Prostate gland (tissue), 2 donors: ENCODE measurements at regions not wholly inside any gene's neighbourhood (a gene's known extent, or its start where the extent isn't known, plus 50 kb on each side); places are given as distances from the start of the nearest gene placed in this dataset.

Source experiments
- DNase-seq: peaks from one replicate; pipeline ENCODE4 v3.0.0-alpha.2; 2019; ENCODE audit warnings: low spot score
- H3K27ac ChIP-seq, 2 donors: fragments of 200-600 bp; sonication (generic); 2 replicates each; pipeline ENCODE4 v1.5.1; 2017 to 2019
- H3K27me3 ChIP-seq: fragments of 200-600 bp; sonication (generic); replicated peaks from 2 replicates; pipeline ENCODE4 v1.5.1; 2019; ENCODE audit not compliant: insufficient read depth
- H3K36me3 ChIP-seq, 2 donors: fragments of 200-600 bp; sonication (generic); 1 replicate in 1 of 2; 2 replicates in 1 of 2; pipeline versions ENCODE4 v1.5.1 to v1.8.1; 2017 to 2019
- H3K4me1 ChIP-seq: fragments of 200-600 bp; sonication (generic); replicated peaks from 2 replicates; pipeline ENCODE4 v1.5.1; 2019
- H3K4me3 ChIP-seq, 2 donors: fragments of 200-600 bp; sonication (generic); 2 replicates each; pipeline ENCODE4 v1.5.1; 2017 to 2019
- H3K9me3 ChIP-seq: fragments of 200-600 bp; sonication (generic); 2 replicates; pipeline ENCODE4 v1.5.1; 2017
- CTCF ChIP-seq, 4 experiments: fragments of 200-600 bp in 2 of 4; fragments of 450-650 bp in 2 of 4; sonication (generic) in 2 of 4; IDR thresholded peaks; 1 replicate in 3 of 4; 2 replicates in 1 of 4; pipeline ENCODE4 v1.5.1; 2016 to 2019; ENCODE audit warnings: antibody characterized with exemption in 4 of 4, mild to moderate bottlenecking in 2 of 4, moderate library complexity in 2 of 4
- POLR2A ChIP-seq: fragments of 450-650 bp; IDR thresholded peaks from one replicate; pipeline ENCODE4 v1.6.1; 2016; ENCODE audit warnings: antibody characterized with exemption, mild to moderate bottlenecking
- POLR2AphosphoS5 ChIP-seq: sonication (generic); formaldehyde crosslinking; IDR thresholded peaks from one replicate; pipeline ENCODE4 v1.6.1; 2017; ENCODE audit warnings: antibody characterized with exemption
- WGBS: methylation state at CpG from one replicate; pipeline ENCODE4 v1.1.5; 2018; 5-methylcytosine and 5-hydroxymethylcytosine counted together
- intact Hi-C: fragments of 100-400 bp; cut with DNase I; formaldehyde crosslinking; loops from one replicate; pipeline ENCODE4 v1.14.2; 2022

GRCh38 chr16:56097306-56097705, 94.0 kb upstream of the GNAO1 start:
- H3K4me1 ChIP-seq, result no peaks in the 10 kb centered on the region
- WGBS, result 44% methylated on average over 2 of the region's 2 CpGs
- TF ChIP-seq CTCF (IDR thresholded peaks at IDR 0.05), result no peak
- TF ChIP-seq POLR2A, result no peak
- TF ChIP-seq POLR2AphosphoS5, result no peak
- no peaks in the 10 kb centered on the region for H3K36me3 ChIP-seq
- H3K9me3 ChIP-seq, result no peaks in the 10 kb centered on the region
- no peak overlapping the region for H3K4me3 ChIP-seq
- H3K27me3 ChIP-seq, result no peaks in the 10 kb centered on the region
- intact Hi-C loops, result no loop called here
- no peak for DNase-seq
- no peak overlapping the region for H3K27ac ChIP-seq

GRCh38 chr16:56094231-56094630, 97.1 kb upstream of the GNAO1 start:
- H3K27me3 ChIP-seq, result no peaks in the 10 kb centered on the region
- 75% methylated on average over 1 of the region's 1 CpG for WGBS
- H3K4me3 ChIP-seq, result no peak overlapping the region
- H3K4me1 ChIP-seq, result no peaks in the 10 kb centered on the region
- H3K9me3 ChIP-seq, result no peaks in the 10 kb centered on the region
- no peak overlapping the region for H3K27ac ChIP-seq
- intact Hi-C loops, result no loop called here
- H3K36me3 ChIP-seq, result no peaks in the 10 kb centered on the region
- TF ChIP-seq CTCF (IDR thresholded peaks at IDR 0.05) (no peak), POLR2A (no peak), POLR2AphosphoS5 (no peak)
- DNase-seq, result no peak

GRCh38 chr16:56093055-56093454, 98.2 kb upstream of the GNAO1 start:
- Histone ChIP-seq H3K4me1 (no peaks in the 10 kb centered on the region), H3K4me3 (no peak overlapping the region), H3K27ac (no peak overlapping the region), H3K36me3 (no peaks in the 10 kb centered on the region), H3K9me3 (no peaks in the 10 kb centered on the region), H3K27me3 (no peaks in the 10 kb centered on the region)
- intact Hi-C loops, result no loop called here
- DNase-seq, result no peak
- TF ChIP-seq CTCF (IDR thresholded peaks at IDR 0.05) (no peak), POLR2A (no peak), POLR2AphosphoS5 (no peak)
- 81% methylated on average over 2 of the region's 2 CpGs for WGBS

GRCh38 chr16:56090076-56090475, 101.2 kb upstream of the GNAO1 start:
- Histone ChIP-seq H3K9me3 (no peaks in the 10 kb centered on the region), H3K4me1 (no peaks in the 10 kb centered on the region), H3K27ac (no peak overlapping the region), H3K27me3 (no peaks in the 10 kb centered on the region), H3K36me3 (no peaks in the 10 kb centered on the region), H3K4me3 (no peak overlapping the region)
- DNase-seq, result no peak
- TF ChIP-seq CTCF (IDR thresholded peaks at IDR 0.05) (no peak), POLR2AphosphoS5 (no peak), POLR2A (no peak)
- WGBS, result 87% methylated on average over 2 of the region's 2 CpGs
- intact Hi-C loops, result no loop called here

GRCh38 chr16:56087626-56088025, 103.7 kb upstream of the GNAO1 start:
- intact Hi-C loops, result no loop called here
- 89% methylated on average over 6 of the region's 6 CpGs for WGBS

More at GRCh38 chr16:56087626-56088025, 103.7 kb upstream of the GNAO1 start:
- Histone ChIP-seq H3K4me3 (no peak overlapping the region), H3K36me3 (no peaks in the 10 kb centered on the region), H3K4me1 (no peaks in the 10 kb centered on the region), H3K27ac (no peak overlapping the region), H3K27me3 (no peaks in the 10 kb centered on the region), H3K9me3 (no peaks in the 10 kb centered on the region)
- no peak for DNase-seq
- no peak for TF ChIP-seq POLR2A
- no peak for TF ChIP-seq POLR2AphosphoS5
- no peak for TF ChIP-seq CTCF (IDR thresholded peaks at IDR 0.05)
